ENCODE measurements at regions not wholly inside any gene's neighbourhood (a gene's known extent, or its start where the extent isn't known, plus 50 kb on each side); places are given as distances from the start of the nearest gene placed in this dataset.

DNA sequence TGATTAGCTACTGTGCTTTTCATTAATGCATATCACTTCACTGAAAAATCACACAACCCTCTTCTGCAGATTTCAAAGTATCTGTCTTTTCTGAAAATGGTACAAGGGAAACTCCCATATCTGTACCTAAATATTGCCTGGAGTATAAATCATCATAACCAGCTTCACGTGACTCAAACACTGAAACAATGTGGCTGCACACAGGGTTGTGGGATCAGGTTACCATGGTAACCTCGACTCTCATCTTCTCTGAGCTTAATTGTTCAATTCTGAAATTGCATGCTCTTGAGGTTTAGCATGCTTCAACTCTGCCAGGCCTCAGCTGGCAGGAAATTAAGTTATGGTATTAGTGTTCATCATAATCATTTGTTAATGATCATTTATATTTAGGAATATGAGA lies 77.5 kb upstream of the CPSF6 start (continued):
- no peak for TF ChIP-seq GATAD2B (conservative IDR thresholded peaks at IDR 0.05; ENCODE audit: low read depth)
- no peak for TF ChIP-seq HDAC2 (IDR thresholded peaks at IDR 0.05)
- TF ChIP-seq RB1 (IDR thresholded peaks at IDR 0.05; ENCODE audit: borderline replicate concordance) = no peak
- TF ChIP-seq, protein P1, sequence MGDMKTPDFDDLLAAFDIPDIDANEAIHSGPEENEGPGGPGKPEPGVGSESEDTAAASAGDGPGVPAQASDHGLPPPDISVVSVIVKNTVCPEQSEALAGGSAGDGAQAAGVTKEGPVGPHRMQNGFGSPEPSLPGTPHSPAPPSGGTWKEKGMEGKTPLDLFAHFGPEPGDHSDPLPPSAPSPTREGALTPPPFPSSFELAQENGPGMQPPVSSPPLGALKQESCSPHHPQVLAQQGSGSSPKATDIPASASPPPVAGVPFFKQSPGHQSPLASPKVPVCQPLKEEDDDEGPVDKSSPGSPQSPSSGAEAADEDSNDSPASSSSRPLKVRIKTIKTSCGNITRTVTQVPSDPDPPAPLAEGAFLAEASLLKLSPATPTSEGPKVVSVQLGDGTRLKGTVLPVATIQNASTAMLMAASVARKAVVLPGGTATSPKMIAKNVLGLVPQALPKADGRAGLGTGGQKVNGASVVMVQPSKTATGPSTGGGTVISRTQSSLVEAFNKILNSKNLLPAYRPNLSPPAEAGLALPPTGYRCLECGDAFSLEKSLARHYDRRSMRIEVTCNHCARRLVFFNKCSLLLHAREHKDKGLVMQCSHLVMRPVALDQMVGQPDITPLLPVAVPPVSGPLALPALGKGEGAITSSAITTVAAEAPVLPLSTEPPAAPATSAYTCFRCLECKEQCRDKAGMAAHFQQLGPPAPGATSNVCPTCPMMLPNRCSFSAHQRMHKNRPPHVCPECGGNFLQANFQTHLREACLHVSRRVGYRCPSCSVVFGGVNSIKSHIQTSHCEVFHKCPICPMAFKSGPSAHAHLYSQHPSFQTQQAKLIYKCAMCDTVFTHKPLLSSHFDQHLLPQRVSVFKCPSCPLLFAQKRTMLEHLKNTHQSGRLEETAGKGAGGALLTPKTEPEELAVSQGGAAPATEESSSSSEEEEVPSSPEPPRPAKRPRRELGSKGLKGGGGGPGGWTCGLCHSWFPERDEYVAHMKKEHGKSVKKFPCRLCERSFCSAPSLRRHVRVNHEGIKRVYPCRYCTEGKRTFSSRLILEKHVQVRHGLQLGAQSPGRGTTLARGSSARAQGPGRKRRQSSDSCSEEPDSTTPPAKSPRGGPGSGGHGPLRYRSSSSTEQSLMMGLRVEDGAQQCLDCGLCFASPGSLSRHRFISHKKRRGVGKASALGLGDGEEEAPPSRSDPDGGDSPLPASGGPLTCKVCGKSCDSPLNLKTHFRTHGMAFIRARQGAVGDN (IDR thresholded peaks at IDR 0.05) = peak; percentile 46; the same call in 1 of the 2 replicates
- TF ChIP-seq, protein P2, sequence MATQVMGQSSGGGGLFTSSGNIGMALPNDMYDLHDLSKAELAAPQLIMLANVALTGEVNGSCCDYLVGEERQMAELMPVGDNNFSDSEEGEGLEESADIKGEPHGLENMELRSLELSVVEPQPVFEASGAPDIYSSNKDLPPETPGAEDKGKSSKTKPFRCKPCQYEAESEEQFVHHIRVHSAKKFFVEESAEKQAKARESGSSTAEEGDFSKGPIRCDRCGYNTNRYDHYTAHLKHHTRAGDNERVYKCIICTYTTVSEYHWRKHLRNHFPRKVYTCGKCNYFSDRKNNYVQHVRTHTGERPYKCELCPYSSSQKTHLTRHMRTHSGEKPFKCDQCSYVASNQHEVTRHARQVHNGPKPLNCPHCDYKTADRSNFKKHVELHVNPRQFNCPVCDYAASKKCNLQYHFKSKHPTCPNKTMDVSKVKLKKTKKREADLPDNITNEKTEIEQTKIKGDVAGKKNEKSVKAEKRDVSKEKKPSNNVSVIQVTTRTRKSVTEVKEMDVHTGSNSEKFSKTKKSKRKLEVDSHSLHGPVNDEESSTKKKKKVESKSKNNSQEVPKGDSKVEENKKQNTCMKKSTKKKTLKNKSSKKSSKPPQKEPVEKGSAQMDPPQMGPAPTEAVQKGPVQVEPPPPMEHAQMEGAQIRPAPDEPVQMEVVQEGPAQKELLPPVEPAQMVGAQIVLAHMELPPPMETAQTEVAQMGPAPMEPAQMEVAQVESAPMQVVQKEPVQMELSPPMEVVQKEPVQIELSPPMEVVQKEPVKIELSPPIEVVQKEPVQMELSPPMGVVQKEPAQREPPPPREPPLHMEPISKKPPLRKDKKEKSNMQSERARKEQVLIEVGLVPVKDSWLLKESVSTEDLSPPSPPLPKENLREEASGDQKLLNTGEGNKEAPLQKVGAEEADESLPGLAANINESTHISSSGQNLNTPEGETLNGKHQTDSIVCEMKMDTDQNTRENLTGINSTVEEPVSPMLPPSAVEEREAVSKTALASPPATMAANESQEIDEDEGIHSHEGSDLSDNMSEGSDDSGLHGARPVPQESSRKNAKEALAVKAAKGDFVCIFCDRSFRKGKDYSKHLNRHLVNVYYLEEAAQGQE (IDR thresholded peaks at IDR 0.05; ENCODE audit: low read depth, low read length) = no peak
- no peak for TF ChIP-seq STAT3 (IDR thresholded peaks at IDR 0.05; ENCODE audit: low read depth, low read length)
- TF ChIP-seq, protein P3, sequence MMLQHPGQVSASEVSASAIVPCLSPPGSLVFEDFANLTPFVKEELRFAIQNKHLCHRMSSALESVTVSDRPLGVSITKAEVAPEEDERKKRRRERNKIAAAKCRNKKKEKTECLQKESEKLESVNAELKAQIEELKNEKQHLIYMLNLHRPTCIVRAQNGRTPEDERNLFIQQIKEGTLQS (IDR thresholded peaks at IDR 0.05; ENCODE audit: borderline replicate concordance, extremely low read depth, low read depth, low read length) = 0 out of 2 replicates have a peak, but pooled peaks have one; percentile 34
- TF ChIP-seq, protein P4, sequence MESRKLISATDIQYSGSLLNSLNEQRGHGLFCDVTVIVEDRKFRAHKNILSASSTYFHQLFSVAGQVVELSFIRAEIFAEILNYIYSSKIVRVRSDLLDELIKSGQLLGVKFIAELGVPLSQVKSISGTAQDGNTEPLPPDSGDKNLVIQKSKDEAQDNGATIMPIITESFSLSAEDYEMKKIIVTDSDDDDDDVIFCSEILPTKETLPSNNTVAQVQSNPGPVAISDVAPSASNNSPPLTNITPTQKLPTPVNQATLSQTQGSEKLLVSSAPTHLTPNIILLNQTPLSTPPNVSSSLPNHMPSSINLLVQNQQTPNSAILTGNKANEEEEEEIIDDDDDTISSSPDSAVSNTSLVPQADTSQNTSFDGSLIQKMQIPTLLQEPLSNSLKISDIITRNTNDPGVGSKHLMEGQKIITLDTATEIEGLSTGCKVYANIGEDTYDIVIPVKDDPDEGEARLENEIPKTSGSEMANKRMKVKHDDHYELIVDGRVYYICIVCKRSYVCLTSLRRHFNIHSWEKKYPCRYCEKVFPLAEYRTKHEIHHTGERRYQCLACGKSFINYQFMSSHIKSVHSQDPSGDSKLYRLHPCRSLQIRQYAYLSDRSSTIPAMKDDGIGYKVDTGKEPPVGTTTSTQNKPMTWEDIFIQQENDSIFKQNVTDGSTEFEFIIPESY (IDR thresholded peaks at IDR 0.05) = no peak
- TF ChIP-seq SPI1 (IDR thresholded peaks at IDR 0.05; ENCODE audit: borderline replicate concordance, insufficient read depth, low read depth, low read length) = no peak
- no peak for TF ChIP-seq MTA3 (IDR thresholded peaks at IDR 0.05; ENCODE audit: borderline replicate concordance, low read length)
- TF ChIP-seq POLR2A (IDR thresholded peaks at IDR 0.05; ENCODE audit: low read depth, low read length) = no peak
- no peak for TF ChIP-seq NR2F1 (conservative IDR thresholded peaks at IDR 0.05)
- no peak for TF ChIP-seq NRF1 (conservative IDR thresholded peaks at IDR 0.05; ENCODE audit: low read depth, low read length)
- TF ChIP-seq, protein P5, sequence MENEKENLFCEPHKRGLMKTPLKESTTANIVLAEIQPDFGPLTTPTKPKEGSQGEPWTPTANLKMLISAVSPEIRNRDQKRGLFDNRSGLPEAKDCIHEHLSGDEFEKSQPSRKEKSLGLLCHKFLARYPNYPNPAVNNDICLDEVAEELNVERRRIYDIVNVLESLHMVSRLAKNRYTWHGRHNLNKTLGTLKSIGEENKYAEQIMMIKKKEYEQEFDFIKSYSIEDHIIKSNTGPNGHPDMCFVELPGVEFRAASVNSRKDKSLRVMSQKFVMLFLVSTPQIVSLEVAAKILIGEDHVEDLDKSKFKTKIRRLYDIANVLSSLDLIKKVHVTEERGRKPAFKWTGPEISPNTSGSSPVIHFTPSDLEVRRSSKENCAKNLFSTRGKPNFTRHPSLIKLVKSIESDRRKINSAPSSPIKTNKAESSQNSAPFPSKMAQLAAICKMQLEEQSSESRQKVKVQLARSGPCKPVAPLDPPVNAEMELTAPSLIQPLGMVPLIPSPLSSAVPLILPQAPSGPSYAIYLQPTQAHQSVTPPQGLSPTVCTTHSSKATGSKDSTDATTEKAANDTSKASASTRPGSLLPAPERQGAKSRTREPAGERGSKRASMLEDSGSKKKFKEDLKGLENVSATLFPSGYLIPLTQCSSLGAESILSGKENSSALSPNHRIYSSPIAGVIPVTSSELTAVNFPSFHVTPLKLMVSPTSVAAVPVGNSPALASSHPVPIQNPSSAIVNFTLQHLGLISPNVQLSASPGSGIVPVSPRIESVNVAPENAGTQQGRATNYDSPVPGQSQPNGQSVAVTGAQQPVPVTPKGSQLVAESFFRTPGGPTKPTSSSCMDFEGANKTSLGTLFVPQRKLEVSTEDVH (IDR thresholded peaks at IDR 0.05; ENCODE audit: low read depth, partially characterized antibody) = no peak
